ENCODE measurements at regions not wholly inside any gene's neighbourhood (a gene's known extent, or its start where the extent isn't known, plus 50 kb on each side); places are given as distances from the start of the nearest gene placed in this dataset.

DNA sequence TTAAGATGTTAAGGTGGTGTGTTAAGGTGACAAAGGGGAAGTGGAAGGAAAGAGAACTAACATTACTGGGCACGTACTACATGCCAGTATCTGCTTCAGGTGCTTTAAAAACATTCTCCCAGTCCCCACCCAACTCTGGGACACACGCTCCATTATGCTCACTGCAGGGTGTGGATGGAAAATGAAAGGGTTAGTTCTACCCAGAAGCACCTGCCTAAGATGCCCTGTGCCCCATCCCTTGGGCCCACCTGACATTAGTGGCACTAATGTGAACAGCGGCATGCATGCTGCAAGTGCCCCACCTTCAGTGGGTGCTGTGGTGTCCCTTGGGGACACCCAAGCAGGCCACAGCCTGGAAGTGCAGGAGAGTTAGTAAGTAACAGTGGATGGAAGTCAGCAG, 82.9 kb upstream of the CXADR start:
- TF ChIP-seq, protein P1, sequence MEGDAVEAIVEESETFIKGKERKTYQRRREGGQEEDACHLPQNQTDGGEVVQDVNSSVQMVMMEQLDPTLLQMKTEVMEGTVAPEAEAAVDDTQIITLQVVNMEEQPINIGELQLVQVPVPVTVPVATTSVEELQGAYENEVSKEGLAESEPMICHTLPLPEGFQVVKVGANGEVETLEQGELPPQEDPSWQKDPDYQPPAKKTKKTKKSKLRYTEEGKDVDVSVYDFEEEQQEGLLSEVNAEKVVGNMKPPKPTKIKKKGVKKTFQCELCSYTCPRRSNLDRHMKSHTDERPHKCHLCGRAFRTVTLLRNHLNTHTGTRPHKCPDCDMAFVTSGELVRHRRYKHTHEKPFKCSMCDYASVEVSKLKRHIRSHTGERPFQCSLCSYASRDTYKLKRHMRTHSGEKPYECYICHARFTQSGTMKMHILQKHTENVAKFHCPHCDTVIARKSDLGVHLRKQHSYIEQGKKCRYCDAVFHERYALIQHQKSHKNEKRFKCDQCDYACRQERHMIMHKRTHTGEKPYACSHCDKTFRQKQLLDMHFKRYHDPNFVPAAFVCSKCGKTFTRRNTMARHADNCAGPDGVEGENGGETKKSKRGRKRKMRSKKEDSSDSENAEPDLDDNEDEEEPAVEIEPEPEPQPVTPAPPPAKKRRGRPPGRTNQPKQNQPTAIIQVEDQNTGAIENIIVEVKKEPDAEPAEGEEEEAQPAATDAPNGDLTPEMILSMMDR (IDR thresholded peaks at IDR 0.05; ENCODE audit: extremely low read depth, missing control alignments) = no peak
- no peak for DNase-seq (ENCODE audit: low spot score)

DNA sequence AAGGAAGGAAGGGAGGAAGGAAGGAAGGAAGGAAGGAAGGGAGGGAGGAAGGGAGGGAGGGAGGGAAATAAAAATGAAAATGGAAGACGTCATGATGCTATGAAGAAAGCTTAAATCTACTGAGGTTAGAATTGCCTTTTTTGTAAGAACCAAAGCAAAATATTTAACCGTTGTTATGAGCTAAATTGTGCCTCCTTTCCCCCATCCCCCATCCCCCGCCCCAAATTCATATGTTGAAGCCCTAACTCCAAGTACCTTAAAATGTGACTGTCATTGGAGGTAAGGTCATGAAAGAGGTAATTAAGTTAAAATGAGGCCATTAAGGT, 80.1 kb upstream of the CXADR start:
- TF ChIP-seq, protein P1 (IDR thresholded peaks at IDR 0.05; ENCODE audit: extremely low read depth, missing control alignments) = no peak

DNA sequence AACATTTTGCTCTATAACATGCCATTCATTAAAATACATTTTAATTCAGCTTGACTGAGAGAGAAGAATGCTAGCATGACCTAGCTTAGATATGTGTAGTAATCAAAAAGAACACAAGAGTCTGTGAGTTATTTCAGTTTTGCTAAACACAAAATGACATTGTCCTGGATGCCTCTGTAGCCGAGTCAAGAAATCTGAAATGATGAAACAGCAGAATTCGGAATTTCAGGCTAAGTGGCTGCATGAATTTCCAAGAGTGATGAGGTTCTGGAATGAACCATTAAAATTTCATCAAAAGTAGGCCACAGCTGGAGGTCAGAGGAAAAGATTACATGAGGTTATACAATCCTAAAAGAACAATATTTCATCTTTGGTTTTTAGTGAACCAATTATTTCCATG, 79.1 kb upstream of the CXADR start:
- no peak for DNase-seq (ENCODE audit: low spot score)
- TF ChIP-seq, protein P1 (IDR thresholded peaks at IDR 0.05; ENCODE audit: extremely low read depth, missing control alignments) = no peak

More for the DNA sequence above, 80.1 kb upstream of the CXADR start:
- DNase-seq (ENCODE audit: low spot score) = no peak

DNA sequence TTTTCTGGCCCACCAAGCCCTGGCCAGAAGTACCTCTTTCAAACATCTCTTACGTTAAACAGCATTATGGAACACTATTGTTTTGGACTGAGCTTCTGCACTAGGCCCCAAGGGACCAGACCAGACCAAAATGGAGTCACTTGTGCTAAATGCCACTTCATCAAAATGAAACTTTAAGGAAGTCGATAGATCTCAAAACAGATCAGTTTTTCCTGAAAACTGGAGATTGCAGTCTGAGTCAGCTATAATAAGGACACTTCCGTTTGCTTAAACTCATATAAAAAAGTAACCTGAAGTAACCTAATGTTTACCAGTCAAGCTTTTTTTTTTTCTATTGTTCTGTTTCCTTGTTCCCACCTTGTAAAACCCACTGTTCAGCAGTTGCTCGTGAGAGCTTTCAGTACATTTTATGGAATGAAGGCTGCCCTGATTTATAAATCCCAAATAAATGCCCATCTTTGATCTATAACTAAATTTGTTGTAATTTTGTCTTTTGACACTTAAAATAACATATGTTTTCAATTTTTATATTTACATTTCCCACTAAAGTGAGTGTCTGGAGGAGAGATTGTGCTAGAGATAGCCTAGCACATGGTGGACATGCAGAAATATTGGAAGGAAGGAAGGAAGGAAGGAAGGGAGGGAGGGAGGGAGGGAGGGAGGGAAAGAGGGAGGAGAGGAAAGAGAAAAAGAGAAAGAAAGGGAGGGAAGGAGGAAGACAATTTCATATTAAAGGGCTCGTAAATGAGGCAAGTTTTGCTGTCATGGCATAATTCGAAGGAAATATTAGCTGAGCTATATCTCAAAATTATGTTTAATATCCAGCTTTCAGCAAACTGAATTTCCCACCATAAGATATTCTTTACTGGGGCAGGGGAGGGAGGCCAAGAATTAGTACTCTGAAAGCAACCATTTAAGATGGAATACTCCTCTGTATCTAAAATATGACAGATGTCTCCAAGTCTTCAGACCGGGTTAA, 77.0 kb upstream of the CXADR start:
- no peak for DNase-seq (ENCODE audit: low spot score)
- TF ChIP-seq, protein P1 (IDR thresholded peaks at IDR 0.05; ENCODE audit: extremely low read depth, missing control alignments) = no peak

DNA sequence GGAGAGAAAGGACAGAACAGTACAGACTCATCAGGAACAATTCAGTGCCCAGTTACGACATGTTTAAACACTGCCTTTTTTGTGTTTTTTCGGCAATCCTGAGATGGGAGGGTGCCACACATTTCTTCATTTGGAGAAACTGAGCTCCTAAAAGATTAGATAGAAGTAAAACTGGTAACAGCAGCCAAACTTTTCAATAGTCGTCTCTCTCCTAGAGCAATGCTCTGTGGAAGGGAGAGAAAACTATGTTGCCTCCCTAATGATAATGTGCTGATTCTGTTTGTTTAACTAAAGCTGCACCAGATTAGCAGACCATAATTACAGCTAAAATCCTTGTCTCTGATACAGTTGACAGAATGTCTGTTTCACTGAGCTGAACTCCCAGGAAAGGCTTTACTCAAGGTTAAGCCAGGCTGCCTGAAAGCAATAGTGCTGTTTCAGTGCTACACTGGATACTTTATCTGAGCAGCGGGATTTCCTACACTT, 76.2 kb upstream of the CXADR start:
- TF ChIP-seq, protein P1 (IDR thresholded peaks at IDR 0.05; ENCODE audit: extremely low read depth, missing control alignments) = no peak
- no peak for DNase-seq (ENCODE audit: low spot score)

DNA sequence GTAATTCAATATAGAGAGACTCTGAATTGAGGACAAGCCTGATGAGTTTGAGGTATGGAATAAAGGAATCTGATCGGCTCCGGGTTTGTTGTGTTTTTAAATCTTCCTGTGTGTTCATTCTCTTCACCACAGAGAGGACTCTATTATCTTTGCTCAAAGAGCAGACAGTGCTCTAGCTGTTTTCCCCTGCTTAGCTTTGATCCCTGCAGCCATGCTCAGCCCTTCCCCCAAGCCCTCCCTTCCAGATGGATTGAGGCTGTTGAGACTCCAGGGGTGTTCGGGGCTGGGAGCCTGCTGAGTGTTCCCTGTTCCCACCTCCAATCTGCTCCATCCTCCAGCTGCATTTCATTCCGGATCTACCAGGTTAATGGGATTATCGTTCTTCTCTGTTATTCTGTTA, 74.2 kb upstream of the CXADR start:
- TF ChIP-seq, protein P1 (IDR thresholded peaks at IDR 0.05; ENCODE audit: extremely low read depth, missing control alignments) = no peak
- no peak for DNase-seq (ENCODE audit: low spot score)

DNA sequence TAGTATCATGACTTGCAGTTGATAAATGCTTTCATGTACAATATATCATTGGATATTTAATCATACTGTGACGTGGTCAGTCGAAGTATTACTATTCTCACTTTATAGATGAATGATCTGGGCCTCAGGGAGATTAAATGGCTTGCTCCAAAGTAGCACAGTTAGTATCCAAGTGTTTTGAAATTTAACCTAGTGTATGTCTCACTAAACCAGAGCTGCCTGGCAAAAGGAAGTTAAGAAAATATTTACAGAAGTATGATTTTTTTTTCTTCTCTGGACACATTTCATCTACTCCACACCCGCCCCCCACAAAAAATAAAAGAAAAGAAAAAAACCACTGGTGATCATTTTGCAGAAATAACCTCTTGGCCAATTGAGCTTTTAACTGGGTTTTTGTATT, 71.9 kb upstream of the CXADR start:
- TF ChIP-seq, protein P1 (IDR thresholded peaks at IDR 0.05; ENCODE audit: extremely low read depth, missing control alignments) = no peak
- DNase-seq (ENCODE audit: low spot score) = no peak

All from GM20000 (cell line).